HFF-Myc (cell line): ENCODE measurements at regions not wholly inside any gene's neighbourhood (a gene's known extent, or its start where the extent isn't known, plus 50 kb on each side); places are given as distances from the start of the nearest gene placed in this dataset.

Source experiments
- DNase-seq: peaks from one replicate; pipeline ENCODE4 v3.0.0-alpha.2; 2011; ENCODE audit warnings: low read depth; ENCODE audit errors: extremely low read depth
- H3K4me3 ChIP-seq: replicated peaks from 2 replicates; pipeline ENCODE4 v1.5.1; 2011; ENCODE audit warnings: low read depth, mild to moderate bottlenecking, control low read depth, low read length
- TF ChIP-seq, protein P1 (sequence below): IDR thresholded peaks from 2 replicates; pipeline ENCODE4 v1.5.1; 2012; ENCODE audit warnings: mild to moderate bottlenecking, low read depth, low read length, control low read depth; ENCODE audit errors: missing control alignments

DNA sequence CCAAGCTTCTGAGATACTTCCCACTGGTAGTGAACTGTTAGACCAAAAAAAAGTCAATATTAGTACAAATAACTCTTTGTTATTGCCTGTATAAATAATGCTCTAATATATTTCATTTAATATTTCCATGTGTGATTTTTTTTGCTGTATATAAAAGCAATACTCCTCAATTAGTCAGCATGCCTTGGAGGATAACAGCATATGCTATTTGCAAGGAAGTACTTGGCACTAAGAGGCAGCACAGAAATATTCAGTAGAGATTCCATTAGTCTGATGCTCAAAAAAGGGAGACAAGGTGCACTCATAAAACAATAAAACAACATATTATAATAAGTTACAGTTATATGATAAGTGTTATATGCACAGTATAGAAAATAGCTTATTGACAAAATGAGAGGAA lies 296.6 kb upstream of the MPDZ start:
- no peak for DNase-seq
- TF ChIP-seq, protein P1, sequence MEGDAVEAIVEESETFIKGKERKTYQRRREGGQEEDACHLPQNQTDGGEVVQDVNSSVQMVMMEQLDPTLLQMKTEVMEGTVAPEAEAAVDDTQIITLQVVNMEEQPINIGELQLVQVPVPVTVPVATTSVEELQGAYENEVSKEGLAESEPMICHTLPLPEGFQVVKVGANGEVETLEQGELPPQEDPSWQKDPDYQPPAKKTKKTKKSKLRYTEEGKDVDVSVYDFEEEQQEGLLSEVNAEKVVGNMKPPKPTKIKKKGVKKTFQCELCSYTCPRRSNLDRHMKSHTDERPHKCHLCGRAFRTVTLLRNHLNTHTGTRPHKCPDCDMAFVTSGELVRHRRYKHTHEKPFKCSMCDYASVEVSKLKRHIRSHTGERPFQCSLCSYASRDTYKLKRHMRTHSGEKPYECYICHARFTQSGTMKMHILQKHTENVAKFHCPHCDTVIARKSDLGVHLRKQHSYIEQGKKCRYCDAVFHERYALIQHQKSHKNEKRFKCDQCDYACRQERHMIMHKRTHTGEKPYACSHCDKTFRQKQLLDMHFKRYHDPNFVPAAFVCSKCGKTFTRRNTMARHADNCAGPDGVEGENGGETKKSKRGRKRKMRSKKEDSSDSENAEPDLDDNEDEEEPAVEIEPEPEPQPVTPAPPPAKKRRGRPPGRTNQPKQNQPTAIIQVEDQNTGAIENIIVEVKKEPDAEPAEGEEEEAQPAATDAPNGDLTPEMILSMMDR: no peak
- no peak overlapping the region for H3K4me3 ChIP-seq

DNA sequence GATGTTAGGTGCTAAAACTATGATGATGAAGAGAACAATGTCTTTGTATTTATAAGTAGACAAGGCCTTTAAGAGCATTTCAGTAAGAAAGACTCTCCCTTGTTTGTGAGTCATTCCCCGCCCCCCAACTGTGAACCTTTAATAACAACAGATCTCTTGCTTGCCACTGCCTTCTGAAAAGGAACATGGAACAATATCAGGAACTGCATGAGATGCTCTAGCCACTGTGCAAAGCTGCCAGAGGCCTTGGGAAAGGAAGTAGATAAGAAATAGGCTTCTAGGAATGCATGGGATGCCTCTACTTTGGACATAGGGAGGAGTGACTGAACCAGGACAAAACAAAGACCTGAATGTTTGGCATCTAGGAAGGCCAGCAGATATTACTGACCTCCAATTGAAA lies 296.1 kb upstream of the MPDZ start:
- H3K4me3 ChIP-seq: no peak overlapping the region
- no peak for DNase-seq
- TF ChIP-seq, protein P1: no peak

DNA sequence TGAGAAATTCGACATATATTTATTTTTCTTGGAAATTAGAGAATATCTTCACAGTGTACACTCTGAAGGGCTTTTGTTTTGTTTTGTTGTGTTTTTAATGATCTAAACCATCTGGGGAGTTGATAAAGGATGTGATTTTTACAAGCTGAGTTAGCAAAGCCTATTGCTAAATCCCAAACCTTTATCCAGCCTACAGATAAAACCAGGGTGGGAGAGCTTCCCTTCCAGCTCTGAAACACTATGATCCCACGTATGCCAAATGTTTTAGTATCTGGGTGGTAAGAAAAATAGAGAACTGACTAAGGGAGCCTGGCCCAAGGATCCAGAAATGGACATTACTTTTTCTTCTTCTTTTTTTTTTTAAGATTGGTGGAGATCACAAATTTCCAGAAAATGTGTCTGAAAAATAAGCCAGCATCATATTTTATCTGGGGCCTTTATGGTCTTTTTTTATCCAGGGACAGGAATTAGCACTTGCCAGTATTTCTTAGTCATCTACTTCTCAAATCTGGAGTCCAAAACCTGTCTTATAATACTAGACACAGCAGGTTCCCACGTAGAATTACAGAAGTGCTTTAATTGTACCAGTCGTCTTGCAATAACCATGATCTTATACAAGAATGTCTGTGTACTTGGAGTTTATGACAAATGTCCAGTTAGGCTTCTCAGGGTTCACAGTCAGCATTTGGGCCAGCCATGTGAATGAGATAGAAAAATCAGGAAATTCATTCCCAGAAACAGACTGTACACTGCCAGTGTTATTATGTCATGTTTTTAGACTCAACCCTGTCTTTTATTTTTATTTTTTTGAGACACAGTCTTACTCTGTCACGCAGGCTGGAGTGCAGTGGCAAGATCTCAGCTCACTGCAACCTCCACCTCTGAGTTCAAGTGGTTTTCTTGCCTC lies 290.8 kb upstream of the MPDZ start:
- no peak for DNase-seq
- no peak overlapping the region for H3K4me3 ChIP-seq
- TF ChIP-seq, protein P1: no peak

DNA sequence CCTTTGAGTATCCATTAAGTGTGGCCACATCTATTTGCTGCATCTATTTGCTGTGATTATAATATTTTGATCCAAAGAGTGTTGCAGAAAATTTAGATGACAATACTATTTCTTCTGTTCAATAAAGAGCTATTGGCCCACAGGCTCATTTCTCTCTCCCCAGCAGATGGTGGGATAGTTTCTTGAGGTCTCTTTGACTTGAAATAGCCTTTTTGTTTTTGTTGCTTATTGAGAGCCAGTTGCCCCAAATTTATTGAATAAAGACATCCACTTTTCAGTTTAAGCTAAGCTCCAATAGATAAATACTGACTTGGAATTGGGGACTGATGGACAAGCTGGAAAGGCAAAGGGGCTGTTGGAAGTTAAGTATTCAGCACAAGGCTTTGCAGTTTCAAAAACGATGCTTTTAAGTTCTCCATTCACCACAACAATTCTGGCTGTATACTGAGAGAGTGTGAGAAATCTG lies 290.1 kb upstream of the MPDZ start:
- TF ChIP-seq, protein P1: no peak
- H3K4me3 ChIP-seq: no peak overlapping the region
- DNase-seq: no peak

DNA sequence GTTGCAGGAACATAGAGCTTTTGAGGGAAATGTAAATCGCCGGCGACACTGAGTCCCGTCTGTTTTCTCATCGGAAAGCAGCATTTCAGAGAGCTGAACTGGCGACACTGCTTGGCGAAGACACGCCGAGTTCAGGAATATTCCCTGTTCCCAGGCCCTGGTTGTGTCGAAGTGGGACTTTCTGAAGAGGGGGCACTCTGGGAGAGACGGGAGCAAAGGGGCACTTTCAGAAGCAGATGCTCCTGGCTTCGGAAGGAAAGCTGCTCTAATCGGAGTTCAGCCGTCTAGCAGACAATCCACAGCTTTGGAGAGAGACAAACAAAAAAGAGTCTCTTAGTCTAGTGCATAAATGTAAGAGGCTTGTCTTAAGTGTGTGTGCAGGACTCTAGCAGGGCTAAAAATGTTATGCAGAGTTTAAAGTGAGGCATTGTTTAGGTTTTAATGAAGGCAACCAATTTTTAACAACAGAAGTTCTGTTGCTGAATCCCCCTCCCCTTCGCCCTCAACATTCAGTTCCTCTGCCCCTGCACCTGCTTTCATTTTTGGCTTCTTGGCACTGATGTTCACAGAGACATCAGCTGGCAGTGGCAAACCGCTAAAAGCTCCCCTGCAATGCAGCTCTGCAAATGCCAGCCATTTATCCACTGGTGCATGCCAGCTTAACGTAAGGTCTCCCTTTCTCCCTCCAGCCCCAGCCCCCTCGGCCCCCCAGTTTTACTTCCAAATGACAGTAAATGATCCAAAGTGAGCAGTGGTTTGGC lies 289.5 kb upstream of the MPDZ start:
- no peak for DNase-seq
- H3K4me3 ChIP-seq: no peak overlapping the region
- TF ChIP-seq, protein P1: no peak

DNA sequence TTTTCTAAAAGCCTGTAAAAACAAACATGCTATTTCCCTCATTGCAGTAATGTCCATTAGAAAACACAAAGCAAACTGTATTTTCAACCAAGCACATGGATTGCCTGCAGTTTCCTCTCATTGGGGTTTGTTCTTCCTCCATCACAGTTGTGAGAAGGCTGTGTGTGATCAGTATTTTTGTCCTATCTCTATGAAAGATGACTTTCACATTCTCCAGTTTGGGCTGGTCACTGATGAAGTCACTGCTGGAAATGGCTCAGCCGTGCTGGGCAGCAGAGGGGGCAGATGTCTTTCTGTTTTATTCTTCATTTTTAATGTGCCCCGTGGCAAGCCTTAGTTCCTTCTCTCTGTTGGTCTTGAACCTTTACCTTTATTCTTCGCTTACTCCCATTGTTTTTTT lies 288.9 kb upstream of the MPDZ start:
- no peak for DNase-seq
- TF ChIP-seq, protein P1: no peak
- H3K4me3 ChIP-seq: no peak overlapping the region
